SU-DHL-6 (cell line): ENCODE measurements at regions not wholly inside any gene's neighbourhood (a gene's known extent, or its start where the extent isn't known, plus 50 kb on each side); places are given as distances from the start of the nearest gene placed in this dataset.

ENCODE experiments used
- EZH2phosphoT487 ChIP-seq: fragments of 200-600 bp; sonication (generic), shearing (Covaris generic); conservative IDR thresholded peaks from 2 replicates; pipeline ENCODE4 v1.6.1; 2018; ENCODE audit warnings: mild to moderate bottlenecking, antibody characterized with exemption, low read length, moderate library complexity, mixed read lengths
- TF ChIP-seq, protein P1 (sequence below): fragments of 200-600 bp; sonication (generic); IDR thresholded peaks from one replicate; pipeline ENCODE4 v1.5.1; 2017; ENCODE audit warnings: antibody characterized with exemption, mild to moderate bottlenecking, low read length, moderate library complexity; ENCODE audit not compliant: insufficient read depth, poor library complexity, severe bottlenecking

DNA sequence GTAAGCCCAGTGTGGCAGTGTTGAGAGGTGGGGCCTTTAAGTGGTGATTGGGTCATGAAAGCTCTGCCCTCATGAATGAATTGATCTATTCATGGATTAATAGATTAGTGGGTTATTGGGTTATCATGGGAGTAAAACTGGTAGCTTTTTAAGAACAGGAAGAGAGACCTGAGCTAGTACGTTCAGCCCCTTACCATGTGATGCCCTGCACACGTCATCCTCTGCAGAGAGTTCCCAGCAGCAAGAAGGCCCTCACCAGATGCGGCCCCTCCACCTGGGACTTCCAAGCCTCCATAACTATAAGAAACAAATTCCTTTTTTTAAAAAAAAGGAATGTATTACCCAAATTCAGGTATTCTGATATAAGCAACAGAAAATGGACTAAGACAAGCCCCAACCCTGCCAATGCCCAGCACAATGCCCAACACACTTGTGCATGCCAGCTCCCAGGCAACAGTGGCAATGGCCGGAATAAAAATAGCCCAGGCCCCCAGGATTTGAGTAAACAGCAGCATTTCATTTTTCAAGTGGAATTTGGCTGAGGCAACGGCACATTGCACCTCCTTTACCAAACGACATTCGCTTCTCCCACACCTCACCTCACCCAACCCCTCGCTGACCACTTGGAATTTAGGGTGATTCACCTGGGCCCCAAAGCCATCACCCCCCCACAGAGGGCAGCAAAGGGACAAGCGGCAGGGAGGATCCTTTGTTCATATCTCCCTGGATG lies 215.9 kb downstream of the TOMM20 start:
- TF ChIP-seq, protein P1, sequence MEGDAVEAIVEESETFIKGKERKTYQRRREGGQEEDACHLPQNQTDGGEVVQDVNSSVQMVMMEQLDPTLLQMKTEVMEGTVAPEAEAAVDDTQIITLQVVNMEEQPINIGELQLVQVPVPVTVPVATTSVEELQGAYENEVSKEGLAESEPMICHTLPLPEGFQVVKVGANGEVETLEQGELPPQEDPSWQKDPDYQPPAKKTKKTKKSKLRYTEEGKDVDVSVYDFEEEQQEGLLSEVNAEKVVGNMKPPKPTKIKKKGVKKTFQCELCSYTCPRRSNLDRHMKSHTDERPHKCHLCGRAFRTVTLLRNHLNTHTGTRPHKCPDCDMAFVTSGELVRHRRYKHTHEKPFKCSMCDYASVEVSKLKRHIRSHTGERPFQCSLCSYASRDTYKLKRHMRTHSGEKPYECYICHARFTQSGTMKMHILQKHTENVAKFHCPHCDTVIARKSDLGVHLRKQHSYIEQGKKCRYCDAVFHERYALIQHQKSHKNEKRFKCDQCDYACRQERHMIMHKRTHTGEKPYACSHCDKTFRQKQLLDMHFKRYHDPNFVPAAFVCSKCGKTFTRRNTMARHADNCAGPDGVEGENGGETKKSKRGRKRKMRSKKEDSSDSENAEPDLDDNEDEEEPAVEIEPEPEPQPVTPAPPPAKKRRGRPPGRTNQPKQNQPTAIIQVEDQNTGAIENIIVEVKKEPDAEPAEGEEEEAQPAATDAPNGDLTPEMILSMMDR: no peak
- no peak for TF ChIP-seq EZH2phosphoT487
